ENCODE measurements at regions not wholly inside any gene's neighbourhood (a gene's known extent, or its start where the extent isn't known, plus 50 kb on each side); places are given as distances from the start of the nearest gene placed in this dataset.

- no peak for TF ChIP-seq TAF1 (IDR thresholded peaks at IDR 0.05; ENCODE audit: low read depth, low read length)
- TF ChIP-seq POU2F2 (IDR thresholded peaks at IDR 0.05; ENCODE audit: low read depth, low read length) = no peak
- TF ChIP-seq POLR2AphosphoS5 (IDR thresholded peaks at IDR 0.05; ENCODE audit: low read depth, low read length) = no peak
- TF ChIP-seq POLR2A (IDR thresholded peaks at IDR 0.05; ENCODE audit: low read depth, low read length) = no peak
- TF ChIP-seq SPI1 (IDR thresholded peaks at IDR 0.05; ENCODE audit: low read depth, low read length) = no peak
Measured at GRCh38 chr5:56520986-56521730, 288.0 kb upstream of the ANKRD55 start.

Measured in GM12891 (cell line).